GM12872 (cell line): ENCODE measurements at regions not wholly inside any gene's neighbourhood (a gene's known extent, or its start where the extent isn't known, plus 50 kb on each side); places are given as distances from the start of the nearest gene placed in this dataset.

Experiments
- TF ChIP-seq, protein P1 (sequence below): IDR thresholded peaks from 3 replicates; pipeline ENCODE4 v1.5.1; 2011; ENCODE audit warnings: low read depth, mild to moderate bottlenecking, low read length, moderate library complexity; ENCODE audit not compliant: insufficient read depth

DNA sequence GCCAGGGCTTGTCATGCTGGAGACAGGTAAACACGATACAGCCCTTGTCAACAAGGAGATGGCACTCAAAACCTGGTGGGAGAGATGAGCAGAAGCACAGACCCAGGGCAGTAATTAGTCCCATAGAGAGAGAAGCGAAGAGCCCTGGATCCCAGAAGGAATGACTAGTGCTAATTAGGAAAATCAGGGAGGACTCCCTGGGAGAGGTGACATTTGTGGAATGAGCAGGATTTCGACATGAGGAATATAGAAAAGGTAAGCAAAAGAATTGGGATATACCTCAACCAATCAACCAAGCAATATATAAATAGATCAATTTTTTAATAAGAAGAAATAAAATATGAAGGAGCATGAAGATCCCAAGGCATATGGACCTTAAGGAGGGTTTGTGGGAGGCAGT lies 98.5 kb upstream of the GJB5 start:
- TF ChIP-seq, protein P1, sequence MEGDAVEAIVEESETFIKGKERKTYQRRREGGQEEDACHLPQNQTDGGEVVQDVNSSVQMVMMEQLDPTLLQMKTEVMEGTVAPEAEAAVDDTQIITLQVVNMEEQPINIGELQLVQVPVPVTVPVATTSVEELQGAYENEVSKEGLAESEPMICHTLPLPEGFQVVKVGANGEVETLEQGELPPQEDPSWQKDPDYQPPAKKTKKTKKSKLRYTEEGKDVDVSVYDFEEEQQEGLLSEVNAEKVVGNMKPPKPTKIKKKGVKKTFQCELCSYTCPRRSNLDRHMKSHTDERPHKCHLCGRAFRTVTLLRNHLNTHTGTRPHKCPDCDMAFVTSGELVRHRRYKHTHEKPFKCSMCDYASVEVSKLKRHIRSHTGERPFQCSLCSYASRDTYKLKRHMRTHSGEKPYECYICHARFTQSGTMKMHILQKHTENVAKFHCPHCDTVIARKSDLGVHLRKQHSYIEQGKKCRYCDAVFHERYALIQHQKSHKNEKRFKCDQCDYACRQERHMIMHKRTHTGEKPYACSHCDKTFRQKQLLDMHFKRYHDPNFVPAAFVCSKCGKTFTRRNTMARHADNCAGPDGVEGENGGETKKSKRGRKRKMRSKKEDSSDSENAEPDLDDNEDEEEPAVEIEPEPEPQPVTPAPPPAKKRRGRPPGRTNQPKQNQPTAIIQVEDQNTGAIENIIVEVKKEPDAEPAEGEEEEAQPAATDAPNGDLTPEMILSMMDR: no peak

- TF ChIP-seq, protein P1: no peak
Observed at GRCh38 chr1:34656731-34657130, 98.1 kb upstream of the GJB5 start.

GRCh38 chr1:34657266-34657665 lies 97.6 kb upstream of the GJB5 start:
- TF ChIP-seq, protein P1: no peak

DNA sequence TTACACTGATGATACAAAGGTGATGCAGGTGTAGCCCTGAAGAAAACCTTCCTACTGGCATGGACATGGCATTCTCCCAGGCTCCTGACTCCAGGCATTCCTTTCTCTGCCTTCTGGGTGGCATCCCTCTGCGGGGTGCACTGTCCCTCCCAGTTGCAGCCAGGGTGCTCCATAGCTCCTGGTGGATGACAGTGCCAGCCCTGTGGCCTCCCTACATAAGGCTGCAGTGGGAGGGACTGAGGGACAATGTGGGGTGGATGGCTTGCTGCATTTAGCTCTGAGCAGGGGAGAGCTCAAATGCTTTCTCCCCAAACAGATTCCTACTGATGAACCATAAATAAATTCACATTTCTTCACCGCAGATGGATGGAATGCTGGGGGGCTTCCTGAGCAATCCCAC lies 97.0 kb upstream of the GJB5 start:
- TF ChIP-seq, protein P1: no peak

DNA sequence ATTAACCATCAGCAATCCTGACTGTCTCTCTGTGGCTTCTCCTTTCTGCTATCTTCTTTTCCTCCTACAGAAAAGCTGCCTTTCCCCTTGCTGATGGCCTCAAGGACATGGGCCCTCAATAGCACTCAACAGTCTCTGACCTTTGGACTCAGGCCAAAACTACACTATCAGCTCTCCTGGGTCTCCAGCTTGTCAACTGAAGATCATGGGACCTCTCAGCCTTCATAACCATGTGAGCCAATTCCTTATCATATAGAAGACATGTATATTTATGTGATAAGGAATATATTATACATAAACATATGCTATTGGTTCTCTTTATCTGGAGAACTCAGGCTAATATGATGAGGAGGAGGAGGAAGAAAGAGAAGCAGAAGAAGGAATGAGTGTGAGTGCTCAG lies 91.8 kb upstream of the GJB5 start:
- TF ChIP-seq, protein P1: no peak

- TF ChIP-seq, protein P1: no peak
Observed at GRCh38 chr1:34668063-34668462, 86.8 kb upstream of the GJB5 start.

DNA sequence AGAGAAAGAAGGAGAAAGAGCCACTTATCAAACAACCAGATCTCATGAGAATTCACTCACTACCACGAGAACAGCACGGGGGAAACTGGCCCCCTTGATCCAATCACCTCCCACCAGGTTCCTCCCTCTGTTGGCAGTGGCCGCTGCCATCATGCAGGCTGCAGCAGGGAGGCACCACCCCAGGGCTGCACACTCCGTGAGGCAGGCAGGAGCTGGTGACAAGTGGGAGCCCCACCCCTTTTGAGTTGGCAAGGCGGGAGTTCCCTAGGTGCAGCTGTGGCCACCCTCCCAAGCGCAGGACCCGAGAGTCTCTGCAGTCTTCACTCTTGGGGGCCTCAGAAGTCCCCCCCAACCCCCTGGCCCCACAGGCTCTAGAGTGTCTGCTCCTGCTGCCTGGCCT lies 83.9 kb upstream of the GJB5 start:
- TF ChIP-seq, protein P1: no peak

DNA sequence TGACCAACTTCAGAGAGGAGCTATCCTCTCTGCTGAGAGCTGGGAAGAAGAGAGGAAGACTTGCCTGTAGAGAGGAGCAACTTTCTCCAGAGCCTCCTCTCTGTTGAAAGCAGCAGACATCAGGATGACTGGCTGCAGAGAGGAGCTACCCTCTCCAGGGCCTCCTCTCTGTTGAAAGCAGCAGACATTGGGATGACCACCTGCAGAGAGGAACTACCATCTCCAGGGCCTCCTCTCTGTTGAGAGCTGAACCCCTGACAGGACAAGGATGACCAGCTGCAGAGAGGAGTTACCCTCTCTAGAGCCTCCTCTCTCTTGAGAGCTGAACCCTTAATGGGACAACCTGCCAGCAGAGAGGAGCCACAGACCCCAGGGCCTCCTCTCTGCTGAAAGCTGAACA lies 83.0 kb upstream of the GJB5 start:
- TF ChIP-seq, protein P1: no peak
